Muscle of leg (tissue), 3 donors: ENCODE measurements at regions not wholly inside any gene's neighbourhood (a gene's known extent, or its start where the extent isn't known, plus 50 kb on each side); places are given as distances from the start of the nearest gene placed in this dataset.

Experiments
- DNase-seq: peaks from one replicate; pipeline ENCODE4 v3.0.0; 2013
- H3K27ac ChIP-seq: one replicate; pipeline ENCODE4 v1.5.1; 2013; ENCODE audit warnings: mild to moderate bottlenecking, low read length, control low read depth
- H3K27me3 ChIP-seq: one replicate; pipeline ENCODE4 v1.6.1; 2013; ENCODE audit warnings: low read length; ENCODE audit not compliant: control insufficient read depth, insufficient read depth
- H3K36me3 ChIP-seq: one replicate; pipeline ENCODE4 v1.6.1; 2013; ENCODE audit warnings: low read length; ENCODE audit not compliant: control insufficient read depth, insufficient read depth
- H3K4me1 ChIP-seq: one replicate; pipeline ENCODE4 v1.6.1; 2013; ENCODE audit warnings: low read length; ENCODE audit not compliant: control insufficient read depth, insufficient read depth
- H3K4me3 ChIP-seq: one replicate; pipeline ENCODE4 v1.5.1; 2013; ENCODE audit warnings: low read length, control low read depth
- H3K9me3 ChIP-seq: replicated peaks from 2 replicates; pipeline ENCODE4 v1.6.1; 2013; ENCODE audit warnings: low read depth, low read length; ENCODE audit not compliant: control insufficient read depth
- WGBS: methylation state at CpG from one replicate; pipeline ENCODE4 v1.1.5; 2013; ENCODE audit warnings: missing lambda C conversion rate; ENCODE audit not compliant: insufficient coverage; 5-methylcytosine and 5-hydroxymethylcytosine counted together

DNA sequence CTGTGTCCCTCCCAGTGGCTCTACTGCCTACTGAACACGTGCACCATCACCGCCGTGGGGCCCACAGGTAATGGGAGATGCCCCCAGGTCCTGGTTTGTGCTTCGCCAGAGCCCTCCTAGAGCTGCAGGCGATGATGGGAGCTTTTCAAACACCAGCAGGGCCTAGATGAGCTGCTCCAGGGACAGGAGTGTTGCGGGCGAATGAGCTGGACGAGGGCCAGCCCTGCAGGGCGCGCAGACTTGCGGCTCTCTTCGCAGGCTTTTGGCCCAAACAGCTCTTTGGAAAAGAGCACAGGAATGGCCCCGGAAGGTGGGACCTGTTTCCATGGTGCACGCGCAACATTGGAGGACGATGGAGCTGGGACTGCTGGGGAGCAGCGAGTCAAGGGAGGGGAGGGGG lies 409.3 kb upstream of the SULF2 start:
- H3K9me3 ChIP-seq: no peaks in the 10 kb centered on the region
- no peak overlapping the region for H3K4me3 ChIP-seq
- H3K27me3 ChIP-seq: peaks cover 12% of the 10 kb centered on the region
- H3K4me1 ChIP-seq: peaks cover 17% of the 10 kb centered on the region
- WGBS: 40% methylated on average over 13 of the region's 17 CpGs
- DNase-seq: no peak
- H3K36me3 ChIP-seq: no peaks in the 10 kb centered on the region
- no peak overlapping the region for H3K27ac ChIP-seq

DNA sequence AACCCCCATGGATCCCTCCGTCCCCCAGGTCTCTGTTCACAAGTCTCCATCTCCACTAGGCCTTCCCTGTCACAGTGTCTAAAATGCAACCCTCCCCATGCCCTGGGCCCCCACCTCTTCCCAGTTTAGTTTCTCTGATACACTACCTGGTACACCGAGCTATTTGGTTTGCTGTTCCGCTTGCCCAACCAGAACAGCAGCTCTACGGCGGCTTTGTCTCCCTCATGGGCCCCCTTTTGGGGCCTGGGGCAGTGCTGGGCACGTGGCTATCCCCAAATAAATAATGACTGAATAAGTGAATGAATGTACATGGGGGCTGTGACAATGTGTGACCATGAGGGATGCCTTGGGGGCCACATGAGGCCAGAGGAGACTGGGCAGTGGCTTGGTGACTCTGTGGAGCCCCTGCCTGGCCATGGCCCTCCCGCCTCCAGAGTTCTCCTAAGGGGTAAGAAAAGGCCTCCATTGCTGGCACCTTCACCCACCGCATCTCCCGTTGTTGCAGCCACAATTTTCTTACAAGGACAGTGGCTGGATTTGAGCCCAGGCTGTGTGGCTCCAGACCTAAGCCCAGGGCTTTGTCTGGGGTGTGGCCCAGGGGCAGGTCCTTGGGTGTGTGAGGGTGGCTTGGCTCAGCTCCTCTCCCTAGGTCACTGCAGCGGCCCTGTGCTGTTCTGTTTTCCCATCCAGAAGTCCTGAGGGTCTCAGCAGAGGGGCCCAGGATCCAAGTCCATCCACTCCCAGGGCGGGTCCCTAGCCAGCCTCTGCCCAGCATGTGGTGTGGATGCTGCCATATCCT lies 408.5 kb upstream of the SULF2 start:
- Histone ChIP-seq H3K9me3 (no peaks in the 10 kb centered on the region), H3K36me3 (no peaks in the 10 kb centered on the region), H3K27me3 (peaks cover 12% of the 10 kb centered on the region), H3K4me3 (no peak overlapping the region), H3K27ac (no peak overlapping the region), H3K4me1 (peaks cover 14% of the 10 kb centered on the region)
- WGBS: 84% methylated on average over 9 of the region's 11 CpGs
- DNase-seq: no peak

DNA sequence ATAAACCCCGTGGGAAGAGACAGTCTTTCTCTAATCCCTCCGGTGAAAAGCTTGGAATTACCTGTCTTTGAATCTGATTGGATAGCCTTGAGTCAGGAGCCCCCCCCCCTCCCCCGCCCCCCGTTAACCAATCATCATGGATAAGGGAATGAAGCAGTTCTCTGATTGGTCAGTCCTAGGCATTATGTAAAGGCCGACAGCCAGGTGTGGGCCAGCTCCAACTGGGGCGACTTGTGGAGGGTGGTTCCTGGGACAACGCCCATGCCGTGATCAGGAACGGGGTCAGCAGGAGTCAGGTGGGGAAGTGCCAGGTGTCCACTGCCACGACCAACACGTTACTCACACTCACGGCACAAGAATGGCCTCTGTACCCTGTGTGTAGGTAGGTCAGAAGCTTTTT lies 406.8 kb upstream of the SULF2 start:
- Histone ChIP-seq H3K9me3 (peaks cover 6% of the 10 kb centered on the region), H3K27ac (no peak overlapping the region), H3K27me3 (peaks cover 11% of the 10 kb centered on the region), H3K4me1 (peaks cover 11% of the 10 kb centered on the region), H3K36me3 (no peaks in the 10 kb centered on the region), H3K4me3 (no peak overlapping the region)
- no peak for DNase-seq
- WGBS: 91% methylated on average over 5 of the region's 12 CpGs

DNA sequence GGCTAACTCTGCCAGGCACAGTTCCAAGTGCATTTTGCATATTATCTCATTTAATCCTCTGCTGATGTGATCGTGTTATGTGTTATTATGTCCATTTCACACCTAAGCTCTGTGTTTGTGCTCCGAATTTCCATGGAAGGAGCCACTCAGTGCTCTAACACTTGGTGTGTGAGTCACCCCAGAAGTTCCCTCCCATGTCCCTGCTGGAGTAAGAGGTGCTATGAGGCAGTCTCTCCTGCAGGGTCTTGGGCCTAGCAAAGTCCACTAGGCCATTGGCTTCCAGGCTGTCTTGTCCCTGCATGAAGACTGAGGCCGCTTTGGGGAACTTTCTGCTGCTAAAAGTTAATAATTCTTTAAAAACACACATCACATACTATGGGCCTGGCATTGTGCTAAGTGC lies 405.9 kb upstream of the SULF2 start:
- Histone ChIP-seq H3K27ac (no peak overlapping the region), H3K4me3 (no peak overlapping the region), H3K4me1 (peaks cover 3% of the 10 kb centered on the region), H3K36me3 (no peaks in the 10 kb centered on the region), H3K27me3 (peaks cover 5% of the 10 kb centered on the region), H3K9me3 (peaks cover 6% of the 10 kb centered on the region)
- DNase-seq: no peak
- no CpG with 5 or more reads among the region's 3 CpGs for WGBS

DNA sequence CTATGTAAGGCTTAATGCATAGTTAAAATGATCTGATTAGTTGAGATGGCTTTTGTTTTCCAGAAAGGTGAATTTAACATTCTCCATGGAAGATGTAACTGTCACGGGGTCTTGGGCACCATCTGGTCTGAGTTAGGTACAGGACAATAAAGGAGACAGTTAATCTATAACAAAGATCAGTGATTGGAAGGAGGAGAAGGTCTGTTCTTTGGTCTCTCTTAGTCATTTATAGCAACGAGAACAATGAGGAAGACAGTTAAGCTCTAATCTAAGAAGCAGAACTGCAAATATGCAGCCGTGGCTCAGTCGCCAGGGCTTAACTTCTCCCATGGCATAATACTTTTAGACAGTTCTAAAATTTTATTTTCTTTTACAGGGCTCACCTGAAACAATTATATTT lies 405.5 kb upstream of the SULF2 start:
- Histone ChIP-seq H3K27me3 (peaks cover 5% of the 10 kb centered on the region), H3K4me1 (peaks cover 2% of the 10 kb centered on the region), H3K4me3 (no peak overlapping the region), H3K9me3 (peaks cover 6% of the 10 kb centered on the region), H3K27ac (no peak overlapping the region), H3K36me3 (no peaks in the 10 kb centered on the region)
- no peak for DNase-seq
- 44% methylated on average over 3 of the region's 4 CpGs for WGBS

DNA sequence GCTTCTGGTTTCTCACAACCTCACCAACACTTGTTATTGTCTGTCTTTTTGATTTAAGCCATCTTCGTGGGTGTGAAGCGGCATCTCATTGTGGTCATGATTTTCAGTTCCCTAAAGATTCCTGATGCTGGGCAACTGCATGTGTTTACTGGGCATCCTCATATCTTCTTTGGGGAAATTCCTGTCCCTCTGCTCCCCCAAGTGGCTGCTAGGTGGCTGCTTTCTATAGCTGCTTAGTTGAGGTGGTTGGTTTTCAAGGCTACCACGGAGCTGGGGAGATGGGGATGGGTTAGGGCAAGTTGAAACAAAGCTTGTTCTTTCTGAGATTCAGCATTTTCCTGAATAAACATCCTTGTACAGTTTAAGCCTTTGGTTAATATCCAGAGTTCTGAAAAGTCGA lies 403.9 kb upstream of the SULF2 start:
- Histone ChIP-seq H3K36me3 (no peaks in the 10 kb centered on the region), H3K27me3 (peaks cover 3% of the 10 kb centered on the region), H3K9me3 (peaks cover 6% of the 10 kb centered on the region), H3K4me3 (no peak overlapping the region), H3K27ac (no peak overlapping the region), H3K4me1 (no peaks in the 10 kb centered on the region)
- no peak for DNase-seq
- 93% methylated on average over 2 of the region's 4 CpGs for WGBS

DNA sequence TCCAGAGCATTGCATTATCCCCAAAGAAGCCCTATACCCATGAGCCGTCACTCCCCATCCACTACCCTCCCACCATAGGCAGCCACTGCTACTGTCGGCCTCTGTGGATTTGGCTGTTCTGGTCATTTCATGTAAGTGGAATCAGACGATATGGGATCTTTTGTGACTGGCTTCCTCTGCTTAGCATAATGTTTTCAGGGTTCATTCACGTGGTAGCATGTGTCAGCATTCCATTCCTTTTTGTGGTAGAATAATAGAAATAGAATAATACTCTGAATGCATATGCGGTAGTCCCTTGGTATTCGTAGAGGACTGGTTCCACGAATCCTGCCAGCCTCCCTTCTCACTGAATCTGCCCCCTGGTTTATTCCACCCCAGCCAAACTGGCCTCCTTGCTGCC lies 402.6 kb upstream of the SULF2 start:
- Histone ChIP-seq H3K4me1 (no peaks in the 10 kb centered on the region), H3K27me3 (no peaks in the 10 kb centered on the region), H3K4me3 (no peak overlapping the region), H3K27ac (no peak overlapping the region), H3K36me3 (no peaks in the 10 kb centered on the region), H3K9me3 (peaks cover 6% of the 10 kb centered on the region)
- 93% methylated on average over 3 of the region's 7 CpGs for WGBS
- no peak for DNase-seq

DNA sequence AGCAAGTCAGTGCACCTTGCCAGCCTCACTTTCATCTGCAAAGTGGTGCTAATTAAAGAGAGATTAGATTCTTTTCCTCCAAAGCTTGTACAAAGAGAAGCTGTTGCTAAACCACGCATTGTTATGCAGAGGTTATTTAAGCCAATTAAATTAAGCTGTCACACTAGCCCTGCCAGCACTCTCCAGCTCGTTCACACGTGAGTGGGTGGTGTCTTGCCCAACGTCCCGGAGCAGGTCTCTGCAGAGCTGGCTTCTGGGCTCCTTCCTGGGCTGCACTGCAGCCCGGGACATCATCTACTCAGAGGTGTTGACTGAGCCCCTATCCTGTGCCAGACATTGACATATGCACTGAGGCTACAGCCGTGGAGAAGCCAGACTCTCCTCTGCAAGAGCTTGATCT lies 401.6 kb upstream of the SULF2 start:
- Histone ChIP-seq H3K4me3 (no peak overlapping the region), H3K9me3 (peaks cover 6% of the 10 kb centered on the region), H3K36me3 (no peaks in the 10 kb centered on the region), H3K27ac (no peak overlapping the region), H3K4me1 (no peaks in the 10 kb centered on the region), H3K27me3 (no peaks in the 10 kb centered on the region)
- WGBS: 31% methylated on average over 6 of the region's 7 CpGs
- no peak for DNase-seq

DNA sequence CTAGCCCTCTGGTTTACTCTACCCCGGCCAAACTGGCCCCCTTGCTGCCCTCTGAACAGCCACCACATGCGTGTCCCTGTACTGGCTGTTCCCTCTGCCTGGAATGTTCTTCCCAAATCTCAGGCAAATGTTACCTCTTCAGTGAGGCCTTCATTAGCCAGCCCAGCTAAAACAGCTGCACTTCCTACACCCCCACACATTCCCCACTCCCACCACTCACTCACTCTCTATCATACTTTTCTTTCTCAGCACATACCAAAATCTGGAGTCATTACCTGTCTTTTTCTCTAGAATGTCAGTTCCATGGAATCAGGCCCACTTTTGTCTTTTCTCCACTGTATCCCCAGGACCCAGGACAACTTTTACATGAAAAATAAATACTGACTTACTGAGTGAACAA lies 401.2 kb upstream of the SULF2 start:
- DNase-seq: no peak
- Histone ChIP-seq H3K27ac (no peak overlapping the region), H3K27me3 (no peaks in the 10 kb centered on the region), H3K36me3 (no peaks in the 10 kb centered on the region), H3K4me3 (no peak overlapping the region), H3K4me1 (no peaks in the 10 kb centered on the region), H3K9me3 (peaks cover 6% of the 10 kb centered on the region)
- WGBS: 75% methylated on average over 2 of the region's 2 CpGs

DNA sequence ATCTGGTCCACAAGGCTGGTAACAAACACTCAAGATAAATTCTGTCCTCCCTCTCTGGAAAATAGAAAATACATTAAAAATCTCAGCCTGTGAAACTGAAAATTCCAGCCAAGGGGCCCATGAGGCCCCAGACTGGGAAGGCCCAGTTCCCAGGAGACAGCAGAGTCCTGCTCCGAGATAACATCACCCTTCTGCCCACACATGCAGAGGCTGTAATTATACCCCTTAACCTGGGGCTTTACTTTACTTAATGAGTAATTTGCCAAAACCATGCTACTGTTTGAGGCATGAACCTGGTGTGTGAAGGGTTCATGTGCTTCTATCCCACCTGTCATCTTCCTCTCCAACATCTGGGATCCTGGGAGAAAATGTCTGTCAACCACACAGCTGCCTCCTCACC lies 398.9 kb upstream of the SULF2 start:
- Histone ChIP-seq H3K36me3 (no peaks in the 10 kb centered on the region), H3K9me3 (peaks cover 6% of the 10 kb centered on the region), H3K27ac (no peak overlapping the region), H3K27me3 (no peaks in the 10 kb centered on the region), H3K4me3 (no peak overlapping the region), H3K4me1 (no peaks in the 10 kb centered on the region)
- WGBS: 80% methylated on average over 1 of the region's 1 CpG
- DNase-seq: no peak
